HCT116 (cell line): ENCODE measurements at regions not wholly inside any gene's neighbourhood (a gene's known extent, or its start where the extent isn't known, plus 50 kb on each side); places are given as distances from the start of the nearest gene placed in this dataset.

Source experiments
- CTCF ChIP-seq, 3 experiments: fragments of 200-600 bp in 1 of 3; sonication (generic) in 1 of 3; IDR thresholded peaks in 2 of 3; conservative IDR thresholded peaks in 1 of 3; 2 replicates each; pipeline ENCODE4 v1.5.1; 2012 to 2017; ENCODE audit warnings: low read depth in 2 of 3, low read length in 2 of 3, antibody characterized with exemption in 1 of 3, borderline replicate concordance in 1 of 3, control low read depth in 1 of 3, mild to moderate bottlenecking in 1 of 3, mixed read lengths in 1 of 3, mixed run types in 1 of 3, moderate library complexity in 1 of 3; ENCODE audit not compliant: insufficient read depth in 1 of 3
- EZH2phosphoT487 ChIP-seq: fragments of 200-600 bp; IDR thresholded peaks from 2 replicates; pipeline ENCODE4 v1.6.1; 2018; ENCODE audit warnings: antibody characterized with exemption, borderline replicate concordance
- POLR2A ChIP-seq: IDR thresholded peaks from 2 replicates; pipeline ENCODE4 v1.7.0; 2011; ENCODE audit warnings: borderline replicate concordance; ENCODE audit not compliant: insufficient read depth, insufficient read length; ENCODE audit errors: extremely low read depth
- RAD21 ChIP-seq: IDR thresholded peaks from 2 replicates; pipeline ENCODE4 v1.6.1; 2012; ENCODE audit warnings: low read depth, mild to moderate bottlenecking
- TCF7L2 ChIP-seq: IDR thresholded peaks from 2 replicates; pipeline ENCODE4 v1.7.0; 2011; ENCODE audit warnings: borderline replicate concordance, inconsistent platforms; ENCODE audit not compliant: insufficient read depth, insufficient read length; ENCODE audit errors: extremely low read depth
- ZNF274 ChIP-seq: fragments of 200-500 bp; sonication (Bioruptor generic); IDR thresholded peaks from 2 replicates; pipeline ENCODE4 v1.6.1; 2014; ENCODE audit warnings: mild to moderate bottlenecking, low read depth, low read length, inconsistent platforms

GRCh38 chr15:95489103-95489502, 841.4 kb upstream of the NR2F2 start:
- TF ChIP-seq ZNF274 (no peak), TCF7L2 (no peak), CTCF (IDR thresholded peaks at IDR 0.05 in 2 of 3, conservative IDR thresholded peaks at IDR 0.05 in 1 of 3; ENCODE audit: borderline replicate concordance in 1 of 3, insufficient read depth in 1 of 3, low read depth in 2 of 3, low read length in 2 of 3) (no peak), POLR2A (no peak), EZH2phosphoT487 (no peak), RAD21 (no peak)
